ENCODE measurements at regions not wholly inside any gene's neighbourhood (a gene's known extent, or its start where the extent isn't known, plus 50 kb on each side); places are given as distances from the start of the nearest gene placed in this dataset.

DNA sequence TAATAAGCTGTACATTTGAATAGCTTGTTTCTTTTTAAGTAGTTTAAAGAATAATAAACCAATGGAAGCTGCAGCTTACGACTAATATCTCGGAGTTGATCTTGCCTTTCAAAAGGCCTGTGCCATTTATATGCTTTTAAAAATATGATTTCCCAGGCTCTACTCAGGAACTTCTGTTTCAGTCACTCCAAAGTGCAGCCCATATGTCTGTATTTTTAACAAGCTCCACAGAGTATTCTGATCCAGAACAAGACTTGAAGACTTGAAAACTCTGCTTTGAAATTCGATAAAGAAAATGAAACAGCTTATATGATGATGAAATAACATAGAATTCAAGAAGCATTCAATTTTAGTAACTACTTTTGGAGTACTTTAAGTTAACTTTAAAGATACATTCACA, 79.1 kb upstream of the PLPPR4 start:
- TF ChIP-seq, protein P1, sequence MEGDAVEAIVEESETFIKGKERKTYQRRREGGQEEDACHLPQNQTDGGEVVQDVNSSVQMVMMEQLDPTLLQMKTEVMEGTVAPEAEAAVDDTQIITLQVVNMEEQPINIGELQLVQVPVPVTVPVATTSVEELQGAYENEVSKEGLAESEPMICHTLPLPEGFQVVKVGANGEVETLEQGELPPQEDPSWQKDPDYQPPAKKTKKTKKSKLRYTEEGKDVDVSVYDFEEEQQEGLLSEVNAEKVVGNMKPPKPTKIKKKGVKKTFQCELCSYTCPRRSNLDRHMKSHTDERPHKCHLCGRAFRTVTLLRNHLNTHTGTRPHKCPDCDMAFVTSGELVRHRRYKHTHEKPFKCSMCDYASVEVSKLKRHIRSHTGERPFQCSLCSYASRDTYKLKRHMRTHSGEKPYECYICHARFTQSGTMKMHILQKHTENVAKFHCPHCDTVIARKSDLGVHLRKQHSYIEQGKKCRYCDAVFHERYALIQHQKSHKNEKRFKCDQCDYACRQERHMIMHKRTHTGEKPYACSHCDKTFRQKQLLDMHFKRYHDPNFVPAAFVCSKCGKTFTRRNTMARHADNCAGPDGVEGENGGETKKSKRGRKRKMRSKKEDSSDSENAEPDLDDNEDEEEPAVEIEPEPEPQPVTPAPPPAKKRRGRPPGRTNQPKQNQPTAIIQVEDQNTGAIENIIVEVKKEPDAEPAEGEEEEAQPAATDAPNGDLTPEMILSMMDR (IDR thresholded peaks at IDR 0.05): no peak
- TF ChIP-seq EZH2 (IDR thresholded peaks at IDR 0.05): no peak

Measured in neural progenitor cell (in vitro differentiated cells).